Endothelial cell of umbilical vein (primary cell): ENCODE measurements at regions not wholly inside any gene's neighbourhood (a gene's known extent, or its start where the extent isn't known, plus 50 kb on each side); places are given as distances from the start of the nearest gene placed in this dataset.

Experiments used
- BruUV-seq: library from RNA; stranded (reverse); fragments of 400-500 nt; replicated peaks from 2 replicates; lab custom pipeline; 2021; lab: Mats Ljungman, UMichigan
- CTCF ChIA-PET: fragments of 300-600, 350-600 bp; sonication (Branson Sonifier 250); formaldehyde crosslinking; loops from one replicate; lab custom pipeline; 2021; ENCODE audit warnings: antibody characterized with exemption, inconsistent platforms; lab: Charles Lee
- POLR2A ChIA-PET: fragments of 300-600, 350-600 bp; sonication (Branson Sonifier 250); formaldehyde crosslinking; loops from one replicate; lab custom pipeline; 2021; ENCODE audit warnings: antibody characterized with exemption, inconsistent platforms; lab: Charles Lee
- DNase-seq: peaks from one replicate; pipeline ENCODE4 v3.0.0-alpha.2; 2011; ENCODE audit warnings: low read depth, low spot score
- FAIRE-seq: peaks from 2 replicates; lab custom pipeline; 2011; peaks lifted over from hg19 to GRCh38; lab: Jason Lieb, UNC
- H2AFZ ChIP-seq: 2 replicates; pipeline ENCODE4 v1.6.0; 2012; ENCODE audit warnings: low read depth, low read length, control low read depth, inconsistent platforms
- H3K27ac ChIP-seq: 2 replicates; pipeline ENCODE4 v1.5.1; 2011; ENCODE audit warnings: low read depth, mild to moderate bottlenecking, control low read depth, low read length, moderate library complexity; ENCODE audit not compliant: insufficient read depth
- H3K27me3 ChIP-seq, 2 experiments: 2 replicates each; pipeline versions ENCODE4 v1.6.0 to v1.6.1; 2011; ENCODE audit warnings: low read length in 2 of 2, mixed read lengths in 1 of 2; ENCODE audit not compliant: control insufficient read depth in 2 of 2, insufficient read depth in 2 of 2
- H3K36me3 ChIP-seq, 2 experiments: 2 replicates in 1 of 2; 3 replicates in 1 of 2; pipeline ENCODE4 v1.5.1; 2011; ENCODE audit warnings: low read length in 2 of 2, mild to moderate bottlenecking in 1 of 2, moderate library complexity in 1 of 2; ENCODE audit not compliant: control insufficient read depth in 2 of 2, insufficient read depth in 2 of 2; ENCODE audit errors: extremely low read depth in 1 of 2
- H3K4me1 ChIP-seq: 3 replicates; pipeline ENCODE4 v1.5.1; 2011; ENCODE audit warnings: mild to moderate bottlenecking, low read length; ENCODE audit not compliant: control insufficient read depth, insufficient read depth; ENCODE audit errors: extremely low read depth
- H3K4me2 ChIP-seq: 2 replicates; pipeline ENCODE4 v1.6.1; 2011; ENCODE audit warnings: low read length, control low read depth, mixed read lengths; ENCODE audit not compliant: insufficient read depth
- H3K4me3 ChIP-seq, 3 experiments: fragments of 200-600 bp in 1 of 3; sonication (generic), shearing (Covaris generic) in 1 of 3; replicated peaks in 1 of 3; 2 replicates each; pipeline ENCODE4 v1.5.1; 2011 to 2016; ENCODE audit warnings: control low read depth in 3 of 3, low read length in 3 of 3, mild to moderate bottlenecking in 2 of 3, inconsistent platforms in 1 of 3, low read depth in 1 of 3, moderate library complexity in 1 of 3; ENCODE audit not compliant: insufficient read depth in 1 of 3
- H3K79me2 ChIP-seq: 2 replicates; pipeline ENCODE4 v1.6.0; 2012; ENCODE audit warnings: low read length, inconsistent platforms; ENCODE audit not compliant: control insufficient read depth, insufficient read depth
- H3K9ac ChIP-seq: replicated peaks from 2 replicates; pipeline ENCODE3; 2011; ENCODE audit warnings: low read length, control low read depth; ENCODE audit not compliant: insufficient read depth; ENCODE audit errors: extremely low read depth
- H3K9me1 ChIP-seq: replicated peaks from 3 replicates; pipeline ENCODE4 v1.6.0; 2011; ENCODE audit warnings: mild to moderate bottlenecking, low read length; ENCODE audit not compliant: control insufficient read depth, insufficient read depth; ENCODE audit errors: extremely low read depth
- H3K9me3 ChIP-seq: replicated peaks from 2 replicates; pipeline ENCODE4 v1.5.1; 2012; ENCODE audit warnings: low read length, inconsistent platforms; ENCODE audit not compliant: control insufficient read depth, insufficient read depth
- H4K20me1 ChIP-seq: replicated peaks from 2 replicates; pipeline ENCODE3; 2011; ENCODE audit warnings: mild to moderate bottlenecking, low read length; ENCODE audit not compliant: control insufficient read depth, insufficient read depth; ENCODE audit errors: extremely low read depth
- CTCF ChIP-seq, 2 donors: IDR thresholded peaks; 1 replicate in 1 of 2; 2 replicates in 1 of 2; pipeline ENCODE4 v1.5.1; 2011; ENCODE audit warnings: low read length in 2 of 2, mild to moderate bottlenecking in 2 of 2, moderate library complexity in 2 of 2, control low read depth in 1 of 2, inconsistent platforms in 1 of 2, low read depth in 1 of 2; ENCODE audit not compliant: insufficient read depth in 1 of 2; ENCODE audit errors: extremely low read depth in 1 of 2
- EZH2 ChIP-seq: IDR thresholded peaks from 2 replicates; pipeline ENCODE4 v1.6.1; 2012; ENCODE audit warnings: borderline replicate concordance, low read depth, mild to moderate bottlenecking, moderate library complexity, low read length, inconsistent platforms; ENCODE audit not compliant: severe bottlenecking
- FOS ChIP-seq: IDR thresholded peaks from 2 replicates; pipeline ENCODE4 v1.6.1; 2011; ENCODE audit warnings: mild to moderate bottlenecking, low read length, moderate library complexity, borderline replicate concordance; ENCODE audit not compliant: insufficient read depth
- GATA2 ChIP-seq: IDR thresholded peaks from 2 replicates; pipeline ENCODE4 v1.7.0; 2011; ENCODE audit warnings: low read depth, mild to moderate bottlenecking, moderate library complexity, mixed read lengths, low read length; ENCODE audit not compliant: insufficient read length, insufficient read depth
- JUN ChIP-seq: IDR thresholded peaks from 2 replicates; pipeline ENCODE4 v1.6.1; 2011; ENCODE audit warnings: borderline replicate concordance, low read depth; ENCODE audit not compliant: insufficient read length, insufficient read depth
- dilution Hi-C: fragments of 300-500 bp; cut with MboI; formaldehyde crosslinking; loops from one replicate; pipeline ENCODE4 v1.15.0; 2019; ENCODE audit warnings: low sequenced_read_pairs; ENCODE audit not compliant: extremely low pct_ligation_motif_present
- intact Hi-C: fragments of 100-400 bp; cut with micrococcal nuclease; formaldehyde crosslinking; loops from one replicate; pipeline ENCODE4 v1.10.0; 2022

- Histone ChIP-seq H3K27me3 (no peaks in the 10 kb centered on the region), H3K27ac (no peak overlapping the region), H3K9me3 (no peaks in the 10 kb centered on the region), H3K4me2 (no peak overlapping the region), H4K20me1 (no peaks in the 10 kb centered on the region), H3K9ac (no peak overlapping the region), H2AFZ (no peak overlapping the region), H3K4me1 (no peaks in the 10 kb centered on the region), H3K4me3 (no peak overlapping the region), H3K9me1 (no peaks in the 10 kb centered on the region), H3K79me2 (no peaks in the 10 kb centered on the region), H3K36me3 (no peaks in the 10 kb centered on the region)
- no peak for TF ChIP-seq EZH2
- TF ChIP-seq CTCF (IDR thresholded peaks at IDR 0.05; ENCODE audit: extremely low read depth in 1 of 2, insufficient read depth in 1 of 2, low read depth in 1 of 2, low read length in 2 of 2): no peak
- TF ChIP-seq GATA2: no peak
- TF ChIP-seq JUN: no peak
- no peak for TF ChIP-seq FOS
- FAIRE-seq (no peak), DNase-seq (no peak)
- CTCF ChIA-PET: interaction anchor here (1.2 kb wide), 1 partner anchor 27 kb away, joined by 4 read pairs; no protein-coding TSS in a partner anchor
- POLR2A ChIA-PET: no interaction called here
- dilution Hi-C loops (no loop called here), intact Hi-C loops (no loop called here)
- no TSS peak for BruUV-seq
Measured at GRCh38 chr7:17548014-17548653, 249.7 kb downstream of the AHR start.
